GM23338 (cell line): ENCODE measurements at regions not wholly inside any gene's neighbourhood (a gene's known extent, or its start where the extent isn't known, plus 50 kb on each side); places are given as distances from the start of the nearest gene placed in this dataset.

Source experiments
- ATAC-seq: fragments of 200-7000 bp; cut with Tn5 transposase; 3 replicates; pipeline ENCODE4 v1.9.1; 2020
- DNase-seq: peaks from one replicate; pipeline ENCODE4 v3.0.0-alpha.2; 2015; ENCODE audit warnings: low spot score
- H2AFZ ChIP-seq: fragments of 200-600 bp; sonication (generic); 2 replicates; pipeline ENCODE4 v1.8.0; 2016; ENCODE audit warnings: antibody characterized with exemption, mild to moderate bottlenecking, moderate library complexity
- H3F3A ChIP-seq: fragments of 200-600 bp; sonication (generic); replicated peaks from 2 replicates; pipeline ENCODE4 v1.8.0; 2017; ENCODE audit warnings: antibody characterized with exemption, mixed run types, low read depth
- H3K27ac ChIP-seq: fragments of 200-600 bp; sonication (generic); 2 replicates; pipeline ENCODE4 v1.6.1; 2016; ENCODE audit warnings: low read depth
- H3K27me3 ChIP-seq: fragments of 200-600 bp; sonication (generic); 2 replicates; pipeline ENCODE4 v1.8.0; 2016; ENCODE audit warnings: mild to moderate bottlenecking, mixed run types, moderate library complexity; ENCODE audit not compliant: insufficient read depth
- H3K36me3 ChIP-seq: fragments of 200-600 bp; sonication (generic); 2 replicates; pipeline ENCODE4 v1.8.0; 2016; ENCODE audit warnings: mild to moderate bottlenecking; ENCODE audit not compliant: insufficient read depth
- H3K4me1 ChIP-seq: fragments of 200-600 bp; sonication (generic); 2 replicates; pipeline ENCODE4 v1.8.0; 2016; ENCODE audit warnings: mild to moderate bottlenecking, moderate library complexity; ENCODE audit not compliant: insufficient read depth
- H3K4me2 ChIP-seq: fragments of 200-600 bp; sonication (generic); 2 replicates; pipeline ENCODE4 v1.7.1; 2017; ENCODE audit warnings: mixed run types
- H3K4me3 ChIP-seq: fragments of 200-600 bp; sonication (generic); 2 replicates; pipeline ENCODE4 v1.6.1; 2016; ENCODE audit warnings: mixed run types
- H3K79me2 ChIP-seq: fragments of 200-600 bp; sonication (generic); replicated peaks from 2 replicates; pipeline ENCODE4 v1.8.0; 2017; ENCODE audit warnings: mild to moderate bottlenecking; ENCODE audit not compliant: insufficient read depth
- H3K9me2 ChIP-seq: fragments of 200-600 bp; sonication (generic); 2 replicates; pipeline ENCODE4 v1.8.0; 2017; ENCODE audit not compliant: insufficient read depth
- H4K20me1 ChIP-seq: fragments of 200-600 bp; sonication (generic); replicated peaks from 2 replicates; pipeline ENCODE4 v1.8.0; 2017; ENCODE audit warnings: mild to moderate bottlenecking; ENCODE audit not compliant: insufficient read depth
- H3K27ac Mint-ChIP-seq: 2 replicates; pipeline ENCODE4 v1.8.0; 2020; ENCODE audit warnings: inconsistent platforms, mild to moderate bottlenecking, moderate library complexity, mixed read lengths
- H3K27me3 Mint-ChIP-seq: 3 replicates; pipeline ENCODE4 v1.8.0; 2022; ENCODE audit warnings: low read depth, mild to moderate bottlenecking, moderate library complexity, mixed read lengths, inconsistent platforms; ENCODE audit not compliant: insufficient read depth, poor library complexity
- H3K36me3 Mint-ChIP-seq: 3 replicates; pipeline ENCODE4 v1.8.0; 2021; ENCODE audit warnings: low read depth, mild to moderate bottlenecking, inconsistent platforms, moderate library complexity, mixed read lengths
- H3K4me1 Mint-ChIP-seq: 3 replicates; pipeline ENCODE4 v1.8.0; 2020; ENCODE audit warnings: mild to moderate bottlenecking, inconsistent platforms, mixed read lengths
- H3K4me3 Mint-ChIP-seq: 3 replicates; pipeline ENCODE4 v1.8.0; 2021; ENCODE audit warnings: moderate library complexity, mild to moderate bottlenecking, inconsistent platforms, mixed read lengths
- H3K9me3 Mint-ChIP-seq: 3 replicates; pipeline ENCODE4 v1.8.0; 2020; ENCODE audit warnings: moderate library complexity, mild to moderate bottlenecking, inconsistent platforms, mixed read lengths
- CTCF ChIP-seq, 2 experiments: fragments of 200-600 bp in 1 of 2; sonication (generic) in 1 of 2; conservative IDR thresholded peaks; 2 replicates each; pipeline versions ENCODE4 v1.5.1 to v1.6.1; 2016 to 2017; ENCODE audit warnings: antibody characterized with exemption in 2 of 2, low read depth in 2 of 2, mild to moderate bottlenecking in 2 of 2, moderate library complexity in 1 of 2
- EZH2phosphoT487 ChIP-seq: fragments of 200-600 bp; sonication (generic); IDR thresholded peaks from one replicate; pipeline ENCODE4 v1.8.1; 2018; ENCODE audit warnings: antibody characterized with exemption; ENCODE audit not compliant: unreplicated experiment
- JUNB ChIP-seq: IDR thresholded peaks from one replicate; pipeline ENCODE4 v1.6.1; 2016; ENCODE audit warnings: antibody characterized with exemption; ENCODE audit not compliant: unreplicated experiment
- NANOG ChIP-seq: IDR thresholded peaks from 2 replicates; pipeline ENCODE4 v1.6.1; 2016; ENCODE audit warnings: antibody characterized with exemption, borderline replicate concordance
- POLR2AphosphoS5 ChIP-seq: IDR thresholded peaks from 2 replicates; pipeline ENCODE4 v1.6.1; 2016; ENCODE audit warnings: antibody characterized with exemption, low read depth
- REST ChIP-seq: IDR thresholded peaks from one replicate; pipeline ENCODE4 v1.6.1; 2018; ENCODE audit warnings: antibody characterized with exemption; ENCODE audit not compliant: unreplicated experiment
- STAT1 ChIP-seq: IDR thresholded peaks from one replicate; pipeline ENCODE4 v1.6.1; 2016; ENCODE audit warnings: antibody characterized with exemption; ENCODE audit not compliant: unreplicated experiment
- ZNF114 ChIP-seq: fragments of 250-450 bp; sonication (Bioruptor Pico); IDR thresholded peaks from 2 replicates; pipeline ENCODE4 v1.5.0; 2020; ENCODE audit warnings: mild to moderate bottlenecking, moderate library complexity
- ZNF331 ChIP-seq: fragments of 250-450 bp; sonication (Bioruptor Pico); IDR thresholded peaks from 2 replicates; pipeline ENCODE4 v1.5.0; 2020; ENCODE audit warnings: low read depth, mild to moderate bottlenecking, moderate library complexity
- ZNF462 ChIP-seq: fragments of 250-450 bp; sonication (Bioruptor Pico); IDR thresholded peaks from 2 replicates; pipeline ENCODE4 v1.5.0; 2020; ENCODE audit warnings: mild to moderate bottlenecking, moderate library complexity
- TF ChIP-seq, protein P1 (sequence below): IDR thresholded peaks from 2 replicates; pipeline ENCODE4 v1.6.1; 2016; ENCODE audit warnings: antibody characterized with exemption

DNA sequence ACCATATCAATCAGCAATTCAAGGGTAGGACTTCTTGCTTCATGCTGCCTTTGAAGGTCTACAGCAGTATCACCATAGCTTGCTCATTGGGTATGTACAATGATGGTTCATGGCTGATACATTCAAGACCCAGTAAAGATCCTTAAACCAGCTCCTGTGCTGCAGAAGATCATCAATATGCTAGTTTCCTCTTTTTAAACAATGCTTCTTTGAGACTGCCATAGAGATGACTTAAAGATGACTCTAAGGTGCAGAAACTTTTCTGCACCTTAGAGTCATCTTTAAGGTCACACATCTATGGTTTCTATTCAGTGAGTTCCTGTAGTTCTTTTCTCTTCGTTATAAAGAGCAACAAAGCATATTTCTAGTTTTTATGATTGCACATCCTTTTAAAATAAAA is 102.8 kb upstream of the KLHL14 start (continued):
- TF ChIP-seq, protein P1, sequence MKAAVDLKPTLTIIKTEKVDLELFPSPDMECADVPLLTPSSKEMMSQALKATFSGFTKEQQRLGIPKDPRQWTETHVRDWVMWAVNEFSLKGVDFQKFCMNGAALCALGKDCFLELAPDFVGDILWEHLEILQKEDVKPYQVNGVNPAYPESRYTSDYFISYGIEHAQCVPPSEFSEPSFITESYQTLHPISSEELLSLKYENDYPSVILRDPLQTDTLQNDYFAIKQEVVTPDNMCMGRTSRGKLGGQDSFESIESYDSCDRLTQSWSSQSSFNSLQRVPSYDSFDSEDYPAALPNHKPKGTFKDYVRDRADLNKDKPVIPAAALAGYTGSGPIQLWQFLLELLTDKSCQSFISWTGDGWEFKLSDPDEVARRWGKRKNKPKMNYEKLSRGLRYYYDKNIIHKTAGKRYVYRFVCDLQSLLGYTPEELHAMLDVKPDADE = no peak
- TF ChIP-seq NANOG (no peak), JUNB (no peak), STAT1 (no peak), ZNF331 (CRISPR knock-in tag) (no peak)

GRCh38 chr18:32871786-32872185 is 99.0 kb upstream of the KLHL14 start:
- Histone ChIP-seq H3K4me3 (no peak overlapping the region), H3K9me2 (peaks cover 13% of the 10 kb centered on the region; the same call in 1 of the 2 replicates), H4K20me1 (no peaks in the 10 kb centered on the region), H3K4me2 (no peak overlapping the region), H3F3A (no peaks in the 10 kb centered on the region), H3K4me1 (peaks cover 19% of the 10 kb centered on the region), H3K27ac (no peak overlapping the region), H3K36me3 (no peaks in the 10 kb centered on the region), H3K79me2 (no peaks in the 10 kb centered on the region), H3K27me3 (no peaks in the 10 kb centered on the region), H2AFZ (no peak overlapping the region)
- no peaks in the 10 kb centered on the region for H3K9me3 Mint-ChIP-seq
- H3K36me3 Mint-ChIP-seq = no peaks in the 10 kb centered on the region
- TF ChIP-seq ZNF462 (CRISPR knock-in tag) (no peak), CTCF (conservative IDR thresholded peaks at IDR 0.05; ENCODE audit: low read depth in 2 of 2) (no peak), POLR2AphosphoS5 (no peak), EZH2phosphoT487 (no peak), ZNF331 (CRISPR knock-in tag) (no peak), REST (no peak), ZNF114 (no peak)
- TF ChIP-seq, protein P1 = no peak
- H3K4me3 Mint-ChIP-seq = no peak overlapping the region
- DNase-seq (no peak), ATAC-seq (no peak)
- H3K27me3 Mint-ChIP-seq = peaks cover 3% of the 10 kb centered on the region
- no peak overlapping the region for H3K27ac Mint-ChIP-seq
- H3K4me1 Mint-ChIP-seq = peaks cover 17% of the 10 kb centered on the region
